Esophagus muscularis mucosa (tissue), 4 donors: ENCODE measurements at regions not wholly inside any gene's neighbourhood (a gene's known extent, or its start where the extent isn't known, plus 50 kb on each side); places are given as distances from the start of the nearest gene placed in this dataset.
"Not testable (repeated sequence)": the region's sequence is repeated elsewhere in the genome, so short reads cannot be mapped to it uniquely, and the experiment has no call there.

Source experiments
- DNase-seq: peaks from one replicate; pipeline ENCODE4 v3.0.0-alpha.2; 2017; ENCODE audit errors: extremely low spot score
- H3K27ac ChIP-seq, 4 donors: fragments of 200-600 bp; sonication (generic); replicated peaks in 1 of 4; 1 replicate in 3 of 4; 2 replicates in 1 of 4; pipeline ENCODE4 v1.5.1; 2016 to 2019; ENCODE audit warnings: mild to moderate bottlenecking in 1 of 4
- H3K27me3 ChIP-seq, 4 donors: fragments of 200-600 bp; sonication (generic); one replicate each; pipeline versions ENCODE4 v1.5.1 to v1.6.0; 2016 to 2019
- H3K36me3 ChIP-seq, 4 donors: fragments of 200-600 bp; sonication (generic); one replicate each; pipeline ENCODE4 v1.5.1; 2016 to 2019
- H3K4me1 ChIP-seq, 4 donors: fragments of 200-600 bp; sonication (generic); one replicate each; pipeline ENCODE4 v1.5.1; 2016 to 2019
- H3K4me3 ChIP-seq, 4 donors: fragments of 200-600 bp; sonication (generic); 1 replicate in 2 of 4; 2 replicates in 2 of 4; pipeline ENCODE4 v1.5.1; 2016 to 2019; ENCODE audit warnings: mild to moderate bottlenecking in 4 of 4, moderate library complexity in 1 of 4
- H3K9me3 ChIP-seq, 4 donors: fragments of 200-600 bp; sonication (generic); 1 replicate in 3 of 4; 2 replicates in 1 of 4; pipeline ENCODE4 v1.5.1; 2016 to 2019
- EP300 ChIP-seq: sonication (generic); formaldehyde crosslinking; IDR thresholded peaks from one replicate; pipeline ENCODE4 v1.6.1; 2017; ENCODE audit warnings: antibody characterized with exemption
- POLR2A ChIP-seq: fragments of 450-650 bp; IDR thresholded peaks from one replicate; pipeline ENCODE4 v1.6.1; 2017; ENCODE audit warnings: antibody characterized with exemption, moderate library complexity, mild to moderate bottlenecking, low read depth
- POLR2AphosphoS5 ChIP-seq, 2 donors: sonication (generic); formaldehyde crosslinking; IDR thresholded peaks; one replicate each; pipeline ENCODE4 v1.6.1; 2017; ENCODE audit warnings: antibody characterized with exemption in 2 of 2
- WGBS: methylation state at CpG from one replicate; pipeline ENCODE4 v1.1.5; 2018; 5-methylcytosine and 5-hydroxymethylcytosine counted together
- intact Hi-C: fragments of 100-400 bp; cut with DNase I; formaldehyde crosslinking; loops from one replicate; pipeline ENCODE4 v1.15.1; 2023
- TF ChIP-seq, protein P1 (sequence below), 3 experiments: fragments of 200-600 bp in 2 of 3; fragments of 450-650 bp in 1 of 3; sonication (generic) in 2 of 3; IDR thresholded peaks; one replicate each; pipeline ENCODE4 v1.5.1; 2017 to 2019; ENCODE audit warnings: antibody characterized with exemption in 3 of 3, mild to moderate bottlenecking in 2 of 3, moderate library complexity in 1 of 3

DNA sequence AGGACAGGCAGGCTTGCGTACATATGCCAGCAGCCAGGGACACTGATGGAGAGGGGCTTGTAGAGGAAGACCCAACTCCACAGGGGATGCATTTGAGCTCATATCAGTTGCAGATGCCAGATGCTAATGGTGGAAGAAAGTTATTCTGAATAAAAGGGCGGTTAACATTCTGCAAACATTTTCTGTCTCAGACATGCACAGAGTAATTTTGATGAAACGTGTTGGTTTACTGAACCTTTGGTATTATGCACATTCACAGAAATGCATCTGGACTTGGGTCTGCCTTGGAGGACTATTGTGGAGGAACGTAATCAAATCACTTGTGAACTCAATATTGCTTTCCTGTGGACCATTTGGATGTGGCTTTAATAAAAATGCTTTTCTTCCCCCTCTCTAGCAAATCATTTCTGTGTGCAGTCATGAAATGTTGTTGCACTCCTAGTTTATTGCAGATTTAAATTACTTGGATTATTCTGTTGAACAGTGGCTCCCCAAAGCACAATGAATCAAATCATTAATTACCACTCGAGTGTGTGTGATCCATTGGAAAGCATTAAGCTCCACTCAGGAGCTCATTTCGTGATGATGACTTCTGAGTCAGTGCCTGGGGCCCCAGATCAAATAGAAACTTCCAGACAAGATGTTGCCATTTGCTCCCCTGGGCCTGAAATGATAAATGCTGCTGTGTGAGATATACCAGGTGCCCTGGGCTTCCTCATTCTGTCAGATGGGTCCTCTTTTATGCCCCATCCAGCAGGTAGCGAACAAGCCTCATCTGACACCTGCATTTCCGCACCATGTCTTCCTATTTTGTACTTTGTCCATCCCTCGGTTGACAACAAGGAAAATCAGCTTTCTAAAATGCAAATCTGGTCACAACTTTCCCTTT lies 697.0 kb upstream of the HS6ST1 start:
- H3K27ac ChIP-seq, result no peak overlapping the region
- 78% methylated on average over 9 of the region's 9 CpGs for WGBS
- no peak for TF ChIP-seq POLR2AphosphoS5 (IDR thresholded peaks at IDR 0.05)
- TF ChIP-seq EP300, result no peak
- TF ChIP-seq POLR2A, result no peak
- TF ChIP-seq, protein P1, sequence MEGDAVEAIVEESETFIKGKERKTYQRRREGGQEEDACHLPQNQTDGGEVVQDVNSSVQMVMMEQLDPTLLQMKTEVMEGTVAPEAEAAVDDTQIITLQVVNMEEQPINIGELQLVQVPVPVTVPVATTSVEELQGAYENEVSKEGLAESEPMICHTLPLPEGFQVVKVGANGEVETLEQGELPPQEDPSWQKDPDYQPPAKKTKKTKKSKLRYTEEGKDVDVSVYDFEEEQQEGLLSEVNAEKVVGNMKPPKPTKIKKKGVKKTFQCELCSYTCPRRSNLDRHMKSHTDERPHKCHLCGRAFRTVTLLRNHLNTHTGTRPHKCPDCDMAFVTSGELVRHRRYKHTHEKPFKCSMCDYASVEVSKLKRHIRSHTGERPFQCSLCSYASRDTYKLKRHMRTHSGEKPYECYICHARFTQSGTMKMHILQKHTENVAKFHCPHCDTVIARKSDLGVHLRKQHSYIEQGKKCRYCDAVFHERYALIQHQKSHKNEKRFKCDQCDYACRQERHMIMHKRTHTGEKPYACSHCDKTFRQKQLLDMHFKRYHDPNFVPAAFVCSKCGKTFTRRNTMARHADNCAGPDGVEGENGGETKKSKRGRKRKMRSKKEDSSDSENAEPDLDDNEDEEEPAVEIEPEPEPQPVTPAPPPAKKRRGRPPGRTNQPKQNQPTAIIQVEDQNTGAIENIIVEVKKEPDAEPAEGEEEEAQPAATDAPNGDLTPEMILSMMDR (IDR thresholded peaks at IDR 0.05), result no peak
- peak; percentile 75 for DNase-seq
- no peaks in the 10 kb centered on the region for H3K9me3 ChIP-seq
- H3K4me1 ChIP-seq, result no peaks in the 10 kb centered on the region
- H3K27me3 ChIP-seq, result no peaks in the 10 kb centered on the region
- H3K4me3 ChIP-seq, result no peak overlapping the region
- no peaks in the 10 kb centered on the region for H3K36me3 ChIP-seq
- intact Hi-C loops, result no loop called here

DNA sequence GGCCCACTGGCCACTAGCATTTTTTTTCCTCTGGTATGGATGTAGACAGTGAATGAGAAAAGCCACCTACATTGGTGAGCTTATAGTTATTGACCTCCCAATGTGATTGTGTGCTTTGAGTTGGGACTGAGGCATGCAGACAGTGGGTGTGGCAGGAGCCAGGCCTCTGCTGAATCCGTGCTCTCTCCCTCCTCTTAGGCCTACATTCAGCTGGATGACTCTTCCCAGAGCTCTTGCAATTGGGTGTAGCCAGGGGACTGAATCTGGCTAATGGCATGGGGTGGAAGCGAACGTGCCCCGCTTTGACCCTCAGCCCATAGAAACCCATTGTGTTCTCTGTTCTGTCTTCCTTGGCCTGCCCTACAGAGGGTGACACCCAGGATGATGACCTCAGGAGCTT lies 698.3 kb upstream of the HS6ST1 start:
- TF ChIP-seq EP300 (no peak), POLR2AphosphoS5 (IDR thresholded peaks at IDR 0.05) (no peak), POLR2A (no peak)
- TF ChIP-seq, protein P1 (IDR thresholded peaks at IDR 0.05), result no peak
- Histone ChIP-seq H3K27ac (no peak overlapping the region), H3K4me1 (no peaks in the 10 kb centered on the region), H3K4me3 (no peak overlapping the region), H3K36me3 (no peaks in the 10 kb centered on the region), H3K9me3 (no peaks in the 10 kb centered on the region), H3K27me3 (no peaks in the 10 kb centered on the region)
- intact Hi-C loops, result no loop called here
- 93% methylated on average over 3 of the region's 4 CpGs for WGBS
- peak; percentile 8 for DNase-seq

- H3K27me3 ChIP-seq, result no peaks in the 10 kb centered on the region
- 80% methylated on average over 2 of the region's 2 CpGs for WGBS
- H3K36me3 ChIP-seq, result no peaks in the 10 kb centered on the region
- H3K27ac ChIP-seq, result no peak overlapping the region
- H3K4me1 ChIP-seq, result no peaks in the 10 kb centered on the region
- no peak for DNase-seq
- H3K9me3 ChIP-seq, result no peaks in the 10 kb centered on the region
- intact Hi-C loops, result no loop called here
- TF ChIP-seq, protein P1 (IDR thresholded peaks at IDR 0.05), result no peak
- TF ChIP-seq EP300 (no peak), POLR2AphosphoS5 (IDR thresholded peaks at IDR 0.05) (no peak), POLR2A (no peak)
- H3K4me3 ChIP-seq, result no peak overlapping the region
Measured at GRCh38 chr2:129024796-129025195, 706.1 kb upstream of the HS6ST1 start.

- DNase-seq, result no peak
- Histone ChIP-seq H3K36me3 (no peaks in the 10 kb centered on the region), H3K4me1 (no peaks in the 10 kb centered on the region), H3K27me3 (no peaks in the 10 kb centered on the region), H3K27ac (no peak overlapping the region), H3K9me3 (peaks cover 0 to 8% (median 0%) of the 10 kb centered on the region in 4 donors), H3K4me3 (no peak overlapping the region)
- 49% methylated on average over 3 of the region's 3 CpGs for WGBS
- TF ChIP-seq EP300, result no peak
- TF ChIP-seq POLR2A, result no peak
- TF ChIP-seq, protein P1 (IDR thresholded peaks at IDR 0.05), result no peak
- TF ChIP-seq POLR2AphosphoS5 (IDR thresholded peaks at IDR 0.05), result no peak
- intact Hi-C loops, result no loop called here
Measured at GRCh38 chr2:129035992-129036391, 717.3 kb upstream of the HS6ST1 start.

DNA sequence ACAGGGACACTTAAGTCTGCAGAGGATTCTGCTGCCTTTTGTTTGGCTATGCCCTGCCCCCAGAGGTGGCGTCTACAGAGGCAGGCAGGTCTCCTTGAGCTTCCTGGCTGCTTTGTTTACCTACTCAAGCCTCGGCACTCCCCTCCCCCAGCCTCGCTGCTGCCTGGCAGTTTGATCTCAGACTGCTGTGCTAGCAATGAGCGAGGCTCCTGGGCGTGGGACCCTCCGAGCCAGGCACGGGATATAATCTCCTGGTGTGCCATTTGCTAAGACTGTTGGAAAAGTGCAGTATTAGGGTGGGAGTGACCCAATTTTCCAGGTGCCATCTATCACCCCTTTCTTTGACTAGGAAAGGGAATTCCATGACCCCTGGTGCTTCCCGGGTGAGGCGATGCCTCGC lies 725.0 kb upstream of the HS6ST1 start:
- H3K36me3 ChIP-seq, H3K4me3 ChIP-seq, H3K4me1 ChIP-seq, H3K27ac ChIP-seq, intact Hi-C loops, H3K27me3 ChIP-seq, DNase-seq: not testable (repeated sequence)
- WGBS, result 81% methylated on average over 7 of the region's 10 CpGs
- H3K9me3 ChIP-seq, result peaks cover 0 to 26% (median 16%) of the 10 kb centered on the region in 4 donors

GRCh38 chr2:129046475-129046874 lies 727.8 kb upstream of the HS6ST1 start:
- H3K4me3 ChIP-seq, H3K4me1 ChIP-seq, intact Hi-C loops, DNase-seq, H3K27ac ChIP-seq, H3K36me3 ChIP-seq, H3K27me3 ChIP-seq: not testable (repeated sequence)
- 88% methylated on average over 1 of the region's 1 CpG for WGBS
- peaks cover 0 to 26% (median 16%) of the 10 kb centered on the region in 4 donors for H3K9me3 ChIP-seq
